Stimulated activated CD4-positive, alpha-beta T cell treated with anti-CD3 and anti-CD28 coated beads, Interleukin-12 subunit alpha, Interleukin-12 subunit beta, amount 100 ng/mL, for 4 hours (primary cell): ENCODE measurements at regions not wholly inside any gene's neighbourhood (a gene's known extent, or its start where the extent isn't known, plus 50 kb on each side); places are given as distances from the start of the nearest gene placed in this dataset.

Experiments
- DNase-seq: peaks from one replicate; pipeline ENCODE4 v3.0.0-alpha.2; 2020

GRCh38 chr1:101290922-101291561, 54.2 kb downstream of the S1PR1 start:
- DNase-seq: no peak

- DNase-seq: no peak
These were observed 55.0 kb downstream of the S1PR1 start for GRCh38 chr1:101291562-101292380.

- DNase-seq: peak; percentile 34
These were observed 56.7 kb downstream of the S1PR1 start for GRCh38 chr1:101293461-101294051.

GRCh38 chr1:101295209-101295608, 58.4 kb downstream of the S1PR1 start:
- DNase-seq: no peak

- DNase-seq: no peak
These were observed 61.8 kb downstream of the S1PR1 start for GRCh38 chr1:101298663-101299062.

- no peak for DNase-seq
These were observed 62.3 kb downstream of the S1PR1 start for GRCh38 chr1:101299141-101299540.

GRCh38 chr1:101299710-101300109, 62.9 kb downstream of the S1PR1 start:
- no peak for DNase-seq

GRCh38 chr1:101300916-101301315, 64.1 kb downstream of the S1PR1 start:
- DNase-seq: no peak

- DNase-seq: no peak
These were observed 64.7 kb downstream of the S1PR1 start for GRCh38 chr1:101301446-101302057.

- no peak for DNase-seq
These were observed 66.2 kb downstream of the S1PR1 start for GRCh38 chr1:101302831-101303511.

- DNase-seq: no peak
These were observed 71.3 kb downstream of the S1PR1 start for GRCh38 chr1:101307985-101308689.

GRCh38 chr1:101308935-101309333, 72.1 kb downstream of the S1PR1 start:
- DNase-seq: no peak

GRCh38 chr1:101309334-101310311, 72.8 kb downstream of the S1PR1 start:
- DNase-seq: peak; percentile 63

GRCh38 chr1:101310506-101310905, 73.7 kb downstream of the S1PR1 start:
- no peak for DNase-seq

- DNase-seq: no peak
These were observed 74.5 kb downstream of the S1PR1 start for GRCh38 chr1:101311146-101311920.

- no peak for DNase-seq
These were observed 75.3 kb downstream of the S1PR1 start for GRCh38 chr1:101312147-101312546.

GRCh38 chr1:101313356-101313755, 76.5 kb downstream of the S1PR1 start:
- DNase-seq: no peak

GRCh38 chr1:101314244-101314643, 77.4 kb downstream of the S1PR1 start:
- DNase-seq: no peak

GRCh38 chr1:101316256-101316655, 79.4 kb downstream of the S1PR1 start:
- DNase-seq: no peak

GRCh38 chr1:101316799-101317198, 80.0 kb downstream of the S1PR1 start:
- no peak for DNase-seq
